H1 (cell line): ENCODE measurements at regions not wholly inside any gene's neighbourhood (a gene's known extent, or its start where the extent isn't known, plus 50 kb on each side); places are given as distances from the start of the nearest gene placed in this dataset.

Experiments used
- CTCF ChIA-PET: fragments of 300-600 bp; sonication (Branson Sonifier 250); formaldehyde crosslinking; loops from one replicate; lab custom pipeline; 2021; ENCODE audit not compliant: partially characterized antibody; lab: Charles Lee
- POLR2A ChIA-PET: fragments of 300-600 bp; sonication (Branson Sonifier 250); formaldehyde crosslinking; loops from one replicate; lab custom pipeline; 2021; ENCODE audit warnings: inconsistent platforms; ENCODE audit not compliant: partially characterized antibody; lab: Charles Lee
- DNase-seq, 2 experiments: peaks; one replicate each; pipeline versions ENCODE4 v3.0.0 to v3.0.0-alpha.2; 2010 to 2022; ENCODE audit warnings: low spot score in 2 of 2, low read depth in 1 of 2, mixed read lengths in 1 of 2
- FAIRE-seq: peaks from 2 replicates; lab custom pipeline; 2011; peaks lifted over from hg19 to GRCh38; lab: Jason Lieb, UNC
- H2AFZ ChIP-seq: 2 replicates; pipeline ENCODE4 v1.8.1; 2012; ENCODE audit warnings: low read length, inconsistent platforms
- H2AK5ac ChIP-seq: 2 replicates; pipeline ENCODE4 v1.6.1; 2013; ENCODE audit warnings: low read depth, low read length
- H2BK120ac ChIP-seq: replicated peaks from 2 replicates; pipeline ENCODE3; 2013; ENCODE audit warnings: low read depth, low read length, inconsistent platforms
- H2BK12ac ChIP-seq: 2 replicates; pipeline ENCODE4 v1.6.1; 2013; ENCODE audit warnings: low read depth, low read length
- H2BK15ac ChIP-seq: 2 replicates; pipeline ENCODE4 v1.6.1; 2013; ENCODE audit warnings: low read length
- H2BK20ac ChIP-seq: 2 replicates; pipeline ENCODE4 v1.6.1; 2013; ENCODE audit warnings: low read length
- H2BK5ac ChIP-seq: 2 replicates; pipeline ENCODE4 v1.6.1; 2013; ENCODE audit warnings: low read depth, low read length
- H3K14ac ChIP-seq: 2 replicates; pipeline ENCODE4 v1.6.1; 2013; ENCODE audit warnings: inconsistent platforms; ENCODE audit not compliant: insufficient read length
- H3K18ac ChIP-seq: 2 replicates; pipeline ENCODE4 v1.6.1; 2013; ENCODE audit warnings: low read length; ENCODE audit errors: extremely low read depth
- H3K23ac ChIP-seq: 2 replicates; pipeline ENCODE4 v1.6.1; 2013; ENCODE audit warnings: inconsistent platforms; ENCODE audit not compliant: insufficient read length
- H3K23me2 ChIP-seq: 2 replicates; pipeline ENCODE4 v1.6.1; 2013; ENCODE audit warnings: low read depth, low read length
- H3K27ac ChIP-seq: 2 replicates; pipeline ENCODE4 v1.6.1; 2011; ENCODE audit warnings: low read depth, low read length, inconsistent platforms
- H3K27me3 ChIP-seq, 4 experiments: replicated peaks in 1 of 4; 1 replicate in 1 of 4; 2 replicates in 3 of 4; pipeline versions ENCODE4 v1.6.1 to v1.8.1; 2011 to 2013; ENCODE audit warnings: low read length in 3 of 4, mild to moderate bottlenecking in 3 of 4, inconsistent platforms in 2 of 4, mixed read lengths in 2 of 4, moderate library complexity in 1 of 4; ENCODE audit not compliant: control insufficient read depth in 3 of 4, insufficient read depth in 3 of 4; ENCODE audit errors: extremely low read depth in 1 of 4
- H3K36me3 ChIP-seq, 4 experiments: 2 replicates each; pipeline versions ENCODE4 v1.6.1 to v1.8.1; 2011 to 2013; ENCODE audit warnings: mild to moderate bottlenecking in 4 of 4, low read length in 3 of 4, moderate library complexity in 2 of 4, control low read depth in 1 of 4, inconsistent platforms in 1 of 4; ENCODE audit not compliant: insufficient read depth in 4 of 4, control insufficient read depth in 2 of 4
- H3K4ac ChIP-seq: replicated peaks from 2 replicates; pipeline ENCODE3; 2013; ENCODE audit warnings: low read length, low read depth, mixed read lengths, inconsistent platforms; ENCODE audit not compliant: insufficient read length
- H3K4me1 ChIP-seq, 4 experiments: replicated peaks in 1 of 4; 1 replicate in 1 of 4; 2 replicates in 3 of 4; pipeline versions ENCODE4 v1.6.1 to v1.8.1; 2011 to 2013; ENCODE audit warnings: low read length in 3 of 4, inconsistent platforms in 2 of 4, mixed read lengths in 1 of 4; ENCODE audit not compliant: insufficient read depth in 4 of 4, control insufficient read depth in 3 of 4
- H3K4me2 ChIP-seq, 2 experiments: 2 replicates each; pipeline versions ENCODE4 v1.6.1 to v1.8.1; 2011 to 2013; ENCODE audit warnings: low read depth in 2 of 2, low read length in 2 of 2, control low read depth in 1 of 2, inconsistent platforms in 1 of 2, mild to moderate bottlenecking in 1 of 2; ENCODE audit not compliant: insufficient read depth in 1 of 2
- H3K4me3 ChIP-seq, 4 experiments: fragments of 200-600, 300-600 bp in 1 of 4; sonication (generic), shearing (Covaris generic), sonication (Bioruptor Twin) in 1 of 4; 2 replicates each; pipeline versions ENCODE4 v1.5.1 to v1.8.1; 2011 to 2016; ENCODE audit warnings: low read length in 4 of 4, low read depth in 3 of 4, control low read depth in 2 of 4, inconsistent platforms in 2 of 4, mild to moderate bottlenecking in 2 of 4, mixed read lengths in 1 of 4, moderate library complexity in 1 of 4; ENCODE audit not compliant: insufficient read depth in 2 of 4; ENCODE audit errors: extremely low read depth in 1 of 4
- H3K56ac ChIP-seq: replicated peaks from 2 replicates; pipeline ENCODE3; 2013; ENCODE audit warnings: low read depth, mild to moderate bottlenecking, mixed read lengths, low read length, inconsistent platforms; ENCODE audit not compliant: insufficient read length
- H3K79me1 ChIP-seq: 2 replicates; pipeline ENCODE4 v1.6.1; 2013; ENCODE audit warnings: low read depth, low read length, control low read depth
- H3K79me2 ChIP-seq, 2 experiments: 2 replicates each; pipeline versions ENCODE4 v1.6.1 to v1.8.1; 2012 to 2013; ENCODE audit warnings: low read length in 2 of 2, mild to moderate bottlenecking in 2 of 2, inconsistent platforms in 1 of 2; ENCODE audit not compliant: insufficient read depth in 2 of 2, control insufficient read depth in 1 of 2
- H3K9ac ChIP-seq, 4 experiments: replicated peaks in 1 of 4; 1 replicate in 1 of 4; 2 replicates in 3 of 4; pipeline versions ENCODE4 v1.6.1 to v1.8.1; 2011 to 2013; ENCODE audit warnings: low read depth in 3 of 4, low read length in 3 of 4, control low read depth in 2 of 4, mild to moderate bottlenecking in 2 of 4, moderate library complexity in 2 of 4, inconsistent platforms in 1 of 4; ENCODE audit errors: extremely low read depth in 1 of 4
- H3K9me3 ChIP-seq, 2 experiments: 2 replicates each; pipeline versions ENCODE4 v1.6.1 to v1.8.1; 2012 to 2013; ENCODE audit warnings: mild to moderate bottlenecking in 2 of 2, moderate library complexity in 2 of 2, control low read depth in 1 of 2, inconsistent platforms in 1 of 2, low read depth in 1 of 2, low read length in 1 of 2, mixed read lengths in 1 of 2; ENCODE audit not compliant: insufficient read depth in 2 of 2
- H4K20me1 ChIP-seq, 2 experiments: replicated peaks in 1 of 2; 2 replicates each; pipeline versions ENCODE3 to v1.8.1; 2011 to 2013; ENCODE audit warnings: inconsistent platforms in 2 of 2, low read length in 2 of 2, mild to moderate bottlenecking in 1 of 2; ENCODE audit not compliant: insufficient read depth in 2 of 2, control insufficient read depth in 1 of 2
- H4K5ac ChIP-seq: 2 replicates; pipeline ENCODE4 v1.6.1; 2013; ENCODE audit warnings: low read length, low read depth, mixed read lengths, inconsistent platforms; ENCODE audit not compliant: insufficient read length
- H4K8ac ChIP-seq: 2 replicates; pipeline ENCODE4 v1.8.0; 2013; ENCODE audit warnings: mild to moderate bottlenecking, moderate library complexity, low read length, inconsistent platforms; ENCODE audit not compliant: insufficient read depth; ENCODE audit errors: extremely low read depth
- H4K91ac ChIP-seq: replicated peaks from 2 replicates; pipeline ENCODE3; 2013; ENCODE audit warnings: low read length, mixed read lengths, inconsistent platforms; ENCODE audit not compliant: insufficient read length
- ZNF274 ChIP-seq: IDR thresholded peaks from 2 replicates; pipeline ENCODE4 v1.7.0; 2012; ENCODE audit warnings: low read length, borderline replicate concordance; ENCODE audit errors: extremely low read depth
- WGBS, 2 experiments: shearing (Covaris generic) in 1 of 2; methylation state at CpG; one replicate each; pipeline versions ENCODE4 v1.1.6 to v1.1.7; 2013 to 2015; ENCODE audit warnings: low lambda C conversion rate in 2 of 2, mixed read lengths in 2 of 2, inconsistent platforms in 1 of 2, low coverage in 1 of 2, missing lambda C conversion rate in 1 of 2; ENCODE audit not compliant: insufficient replicate concordance in 2 of 2, insufficient coverage in 1 of 2, insufficient read length in 1 of 2; ENCODE audit errors: extremely low coverage in 1 of 2, missing lambda C conversion rate in 1 of 2; 5-methylcytosine and 5-hydroxymethylcytosine counted together

- no peak overlapping the region for H3K4me3 ChIP-seq
- DNase-seq (no peak), FAIRE-seq (no peak)
- no peak overlapping the region for H3K56ac ChIP-seq
- H4K91ac ChIP-seq: no peak overlapping the region
- H3K27ac ChIP-seq: no peak overlapping the region
- POLR2A ChIA-PET: no interaction called here
- no peak overlapping the region for H2AK5ac ChIP-seq
- H3K4ac ChIP-seq: no peak overlapping the region
- 90% methylated on average over 3 of the region's 3 CpGs; no CpG with 5 or more reads in 1 of the 2 experiments for WGBS, 2 experiments
- no peak overlapping the region for H2BK20ac ChIP-seq
- H3K9me3 ChIP-seq: no peaks in the 10 kb centered on the region
- no peaks in the 10 kb centered on the region for H3K23me2 ChIP-seq
- H2BK15ac ChIP-seq: no peak overlapping the region
- H2AFZ ChIP-seq: no peak overlapping the region
- no peak overlapping the region for H3K14ac ChIP-seq
- no peak overlapping the region for H4K5ac ChIP-seq
- H3K9ac ChIP-seq: no peak overlapping the region
- H3K79me1 ChIP-seq: no peaks in the 10 kb centered on the region
- no peak overlapping the region for H3K4me2 ChIP-seq
- no peak overlapping the region for H2BK5ac ChIP-seq
- H3K27me3 ChIP-seq: no peaks in the 10 kb centered on the region
- CTCF ChIA-PET: no interaction called here
- no peaks in the 10 kb centered on the region for H3K4me1 ChIP-seq
- no peak overlapping the region for H4K8ac ChIP-seq
- no peak overlapping the region for H2BK120ac ChIP-seq
- no peaks in the 10 kb centered on the region for H3K79me2 ChIP-seq
- no peak overlapping the region for H3K18ac ChIP-seq
- no peak overlapping the region for H3K23ac ChIP-seq
- no peaks in the 10 kb centered on the region for H3K36me3 ChIP-seq
- H4K20me1 ChIP-seq: no peaks in the 10 kb centered on the region
- H2BK12ac ChIP-seq: no peak overlapping the region
- TF ChIP-seq ZNF274: no peak
Measured at GRCh38 chr3:165359005-165359404, 162.8 kb upstream of the SLITRK3 start.
